ENCODE measurements at regions not wholly inside any gene's neighbourhood (a gene's known extent, or its start where the extent isn't known, plus 50 kb on each side); places are given as distances from the start of the nearest gene placed in this dataset.
"Not testable (repeated sequence)": the region's sequence is repeated elsewhere in the genome, so short reads cannot be mapped to it uniquely, and the experiment has no call there.

DNA sequence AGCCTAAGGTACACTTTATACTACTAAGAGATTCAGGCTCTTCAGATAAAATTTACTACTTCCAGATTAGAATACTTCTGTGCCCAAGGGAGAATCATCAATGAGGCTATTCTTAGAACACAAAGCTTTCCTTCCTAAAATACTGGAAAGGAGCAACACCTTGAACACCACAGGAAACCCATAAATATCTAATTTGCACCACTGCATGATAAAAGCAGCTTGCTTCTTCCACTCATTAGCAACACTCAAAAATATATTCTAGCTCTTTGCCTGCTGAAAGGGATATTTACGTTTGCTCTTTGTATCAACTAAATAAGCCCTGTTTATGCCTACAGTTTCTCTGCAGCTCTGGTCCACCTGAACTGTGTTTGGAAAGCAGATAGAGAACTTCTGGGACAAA is 284.3 kb downstream of the RWDD3 start:
- DNase-seq (ENCODE audit: low spot score): no peak

DNA sequence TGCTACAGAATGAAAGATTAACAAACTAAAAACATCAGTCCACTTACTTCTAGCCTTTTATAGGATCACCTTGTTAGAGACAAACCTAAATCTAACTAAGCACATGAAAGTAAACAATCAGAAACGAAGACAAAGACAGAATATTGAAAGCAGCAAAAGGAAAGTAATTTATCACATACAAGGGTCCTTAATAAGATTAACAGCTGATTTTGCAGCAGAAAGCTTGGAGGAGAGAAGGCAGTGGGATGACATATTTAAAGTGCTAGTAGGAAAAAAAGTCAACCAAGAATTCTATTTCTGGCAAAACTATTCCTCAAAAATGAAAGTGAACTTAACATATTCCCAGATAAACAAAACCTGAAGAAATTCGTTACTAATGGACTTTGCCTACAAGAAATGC is 286.4 kb downstream of the RWDD3 start:
- DNase-seq (ENCODE audit: low spot score): no peak

DNA sequence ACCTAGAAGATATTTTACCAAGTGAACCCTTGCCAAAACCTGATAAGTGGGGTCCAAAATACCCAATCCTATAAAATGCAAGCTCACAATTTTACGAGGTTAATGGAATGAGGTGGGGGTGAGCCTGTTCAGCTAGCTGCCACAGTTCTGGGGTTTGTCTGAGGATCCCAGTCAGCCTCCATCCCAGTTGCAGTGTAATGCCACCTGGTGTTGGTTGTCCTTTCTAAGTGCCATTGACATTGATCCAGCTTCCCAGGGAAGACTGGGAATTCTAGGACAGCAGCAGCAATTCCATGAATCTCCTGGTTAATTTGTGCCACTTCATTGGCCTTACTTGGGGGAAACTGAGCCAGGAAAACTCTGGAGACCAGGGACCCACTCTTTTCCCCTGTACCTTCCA is 298.3 kb downstream of the RWDD3 start:
- DNase-seq (ENCODE audit: low spot score): no peak

DNA sequence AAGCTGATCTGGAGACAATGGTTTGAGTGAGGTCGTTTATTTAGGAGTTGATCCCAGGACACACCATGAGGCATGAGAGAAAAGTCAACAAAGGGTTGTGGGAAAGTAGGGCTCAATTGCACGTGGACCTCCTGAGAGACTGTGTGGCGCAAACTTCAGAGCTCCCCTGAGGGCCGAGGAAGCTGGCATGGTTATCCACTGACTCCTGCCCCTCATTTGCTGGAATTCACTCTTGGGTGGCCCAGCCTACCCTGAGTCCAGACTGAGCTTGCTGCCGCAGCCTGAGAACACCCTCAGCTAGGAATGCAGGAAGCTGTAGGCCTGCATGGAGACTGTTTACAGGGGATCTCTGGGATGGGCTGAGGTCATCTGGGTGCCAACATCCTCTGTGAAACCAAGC is 301.0 kb downstream of the RWDD3 start:
- DNase-seq (ENCODE audit: low spot score): no peak

DNA sequence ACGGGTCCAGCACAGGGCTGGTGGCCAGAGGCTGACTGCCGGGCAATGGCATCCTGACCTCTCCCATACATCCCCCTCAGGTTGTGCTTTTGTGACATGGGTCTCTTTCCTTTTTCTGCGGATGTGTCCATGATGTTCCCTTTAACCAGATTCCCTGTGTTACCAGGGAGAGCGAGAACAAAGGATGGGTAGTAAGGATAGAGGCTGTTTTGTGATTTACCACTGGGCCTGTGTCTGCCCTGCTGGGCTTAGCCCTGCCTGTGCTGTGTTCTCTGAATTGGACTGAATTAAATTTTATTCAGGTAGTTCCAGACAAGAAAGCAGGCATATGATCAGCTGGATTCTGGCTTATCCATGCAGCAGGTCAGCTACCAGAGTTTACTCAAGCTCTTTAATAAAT is 301.6 kb downstream of the RWDD3 start:
- DNase-seq (ENCODE audit: low spot score): no peak

DNA sequence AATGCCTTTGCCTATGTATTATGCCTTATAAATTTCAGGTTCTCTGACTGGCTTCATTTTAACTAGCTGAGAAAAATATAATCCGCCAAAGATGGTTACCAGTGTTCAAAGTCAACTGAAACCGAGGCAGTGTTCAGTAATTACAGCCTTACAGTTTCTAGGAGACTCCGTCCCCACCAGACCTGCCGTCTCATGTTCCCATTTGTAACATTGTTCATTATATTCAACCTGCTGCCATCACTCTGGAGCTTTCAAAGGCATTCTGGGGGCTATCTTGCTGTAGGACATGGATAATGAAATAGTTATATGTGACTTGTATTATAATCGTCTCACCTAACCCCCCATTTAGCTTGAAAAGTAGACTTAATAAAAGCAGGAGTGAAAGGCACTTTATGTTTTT is 302.5 kb downstream of the RWDD3 start:
- no peak for DNase-seq (ENCODE audit: low spot score)

DNA sequence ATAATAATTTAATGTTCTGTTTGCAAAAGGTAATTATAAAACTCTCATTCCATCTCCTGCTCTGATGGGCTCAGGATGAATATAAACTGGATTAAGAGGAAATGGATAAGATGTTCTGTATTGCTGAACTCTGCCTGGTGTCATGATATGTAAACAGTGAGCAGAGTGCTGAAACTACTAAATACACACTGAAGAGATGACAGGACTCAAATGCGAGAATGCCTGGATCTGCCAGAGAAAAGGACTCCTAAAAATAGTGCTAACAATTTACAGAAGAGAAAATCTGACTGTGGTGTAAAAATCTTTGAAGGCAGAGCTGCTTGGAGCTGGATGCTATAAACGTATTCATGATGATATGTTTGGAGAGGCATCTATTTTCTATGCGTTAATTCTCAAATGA is 303.2 kb downstream of the RWDD3 start:
- DNase-seq (ENCODE audit: low spot score): no peak

DNA sequence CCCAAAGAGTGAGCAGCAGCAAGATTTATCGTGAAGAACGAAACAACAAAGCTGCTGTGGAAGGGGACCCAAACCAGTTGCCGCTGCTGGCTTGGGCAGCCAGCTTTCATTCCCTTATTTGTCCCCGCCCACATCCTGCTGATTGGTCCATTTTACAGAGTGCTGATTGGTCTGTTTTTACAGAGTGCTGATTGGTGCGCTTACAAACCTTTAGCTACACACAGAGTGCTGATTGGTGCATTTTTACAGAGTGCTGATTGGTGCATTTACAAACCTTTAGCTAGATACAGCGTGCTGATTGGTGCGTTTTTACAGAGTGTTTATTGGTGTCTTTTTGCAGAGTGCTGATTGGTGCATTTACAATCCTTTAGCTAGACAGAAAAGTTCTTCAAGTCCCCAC is 304.2 kb downstream of the RWDD3 start:
- DNase-seq (ENCODE audit: low spot score): not testable (repeated sequence)

DNA sequence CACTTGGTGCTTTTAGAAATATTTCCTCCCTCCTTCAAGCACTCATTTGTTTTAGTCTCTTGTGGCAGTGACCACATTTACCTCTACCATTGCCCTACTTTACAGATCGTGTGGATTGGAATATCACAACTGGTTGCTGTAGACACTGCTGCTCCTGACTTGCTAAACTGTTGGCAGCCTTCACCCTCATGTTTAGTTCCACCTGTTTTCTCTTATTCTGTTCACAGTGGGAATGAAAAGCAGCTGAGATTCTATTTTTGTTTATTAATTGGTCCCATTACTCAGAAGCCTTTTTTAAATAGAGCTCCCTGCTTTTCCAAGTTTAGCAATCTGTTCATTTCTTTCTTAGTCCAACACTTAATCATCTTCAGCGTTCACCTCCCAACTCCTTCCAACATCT is 308.9 kb downstream of the RWDD3 start:
- no peak for DNase-seq (ENCODE audit: low spot score)

DNA sequence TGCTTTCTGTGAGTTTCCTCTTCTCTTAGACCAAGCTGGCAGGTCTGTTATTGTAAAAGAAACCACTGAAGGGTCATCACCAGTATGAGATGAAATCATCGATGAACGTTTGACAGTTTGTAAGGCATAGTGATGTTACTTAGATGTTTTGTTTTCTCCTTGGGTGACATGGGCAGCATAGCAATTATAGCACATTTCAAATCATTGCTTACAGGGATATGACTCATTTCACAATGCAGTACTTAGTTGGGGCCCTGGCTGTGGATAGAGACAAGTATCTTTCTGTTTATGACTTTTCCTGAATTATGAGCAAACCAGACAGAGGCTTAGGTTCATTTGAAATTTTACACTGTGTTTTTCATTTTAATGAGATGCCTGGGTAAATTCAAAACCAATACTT is 313.0 kb downstream of the RWDD3 start:
- DNase-seq (ENCODE audit: low spot score): no peak

DNA sequence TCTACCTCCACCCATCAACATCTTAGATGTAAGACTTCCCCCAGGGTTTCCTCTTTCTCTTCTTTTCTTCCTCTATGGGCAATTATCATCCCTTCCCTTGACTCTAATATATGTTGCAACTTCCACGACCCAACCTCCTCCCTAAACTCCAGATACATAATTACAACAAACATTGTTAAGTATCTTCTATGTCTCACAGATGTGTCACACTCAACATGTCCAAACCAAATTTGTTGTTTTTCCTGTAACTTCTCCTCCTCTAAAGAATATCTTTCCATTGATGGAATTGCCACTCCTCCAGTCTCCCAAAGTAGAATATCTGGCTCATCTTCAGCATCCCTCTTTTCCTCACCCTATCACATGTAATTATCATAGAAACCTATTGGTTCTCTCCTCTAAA is 314.2 kb downstream of the RWDD3 start:
- no peak for DNase-seq (ENCODE audit: low spot score)

DNA sequence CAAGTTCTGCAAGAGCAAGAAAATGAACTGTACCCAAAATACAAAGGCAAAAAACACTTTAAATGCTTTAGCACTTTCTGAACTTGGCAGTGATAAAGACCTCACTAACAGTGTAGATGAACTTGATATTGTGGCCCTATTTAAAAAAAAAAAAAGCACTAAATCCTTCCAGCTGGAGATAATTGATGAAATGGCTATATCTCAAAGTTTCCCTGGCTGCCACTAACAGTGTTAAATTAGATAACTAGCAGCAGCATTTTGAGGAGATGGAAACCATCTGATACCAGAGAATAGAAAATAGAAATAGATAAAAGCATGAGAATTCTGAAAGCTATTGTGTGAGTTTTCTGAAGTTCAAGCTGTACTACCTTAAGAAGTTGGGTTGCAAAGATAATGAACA is 317.2 kb downstream of the RWDD3 start:
- no peak for DNase-seq (ENCODE audit: low spot score)

DNA sequence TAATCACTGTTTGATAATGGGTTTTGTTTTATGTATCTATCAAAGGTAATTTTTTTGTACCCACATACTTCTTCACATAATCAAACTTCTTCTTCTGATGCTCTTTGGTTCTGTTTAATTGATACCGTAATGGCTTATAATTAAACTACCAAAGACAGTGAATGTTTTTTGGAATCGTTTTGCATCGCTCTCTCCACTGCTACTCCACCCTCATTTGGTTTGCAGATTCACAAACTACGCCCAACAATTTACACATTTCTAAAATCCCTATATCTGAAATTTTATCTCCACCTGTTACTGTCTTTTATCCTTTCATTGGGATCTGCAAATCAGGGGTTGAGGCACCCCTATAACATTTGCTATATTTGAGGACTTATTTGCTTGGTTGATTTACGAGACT is 319.6 kb downstream of the RWDD3 start:
- no peak for DNase-seq (ENCODE audit: low spot score)

DNA sequence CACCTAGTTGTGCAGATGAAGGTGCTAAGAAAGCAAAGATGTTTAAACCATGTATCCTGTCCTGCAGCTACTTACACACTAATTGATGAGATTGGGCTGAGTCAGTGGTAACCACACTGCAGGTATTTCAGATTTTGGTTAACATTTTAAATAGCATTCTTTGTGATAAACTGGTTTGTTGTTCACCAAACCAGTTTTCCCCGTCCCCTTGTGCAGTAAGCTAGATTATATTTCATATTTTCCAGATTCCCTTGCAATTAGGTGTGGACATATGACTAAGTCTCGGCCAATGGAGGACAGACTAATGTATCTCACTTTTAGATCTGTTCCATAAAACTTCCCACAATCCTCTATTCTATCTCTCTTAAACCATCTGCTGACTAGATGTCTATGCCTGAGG is 320.4 kb downstream of the RWDD3 start:
- no peak for DNase-seq (ENCODE audit: low spot score)

DNA sequence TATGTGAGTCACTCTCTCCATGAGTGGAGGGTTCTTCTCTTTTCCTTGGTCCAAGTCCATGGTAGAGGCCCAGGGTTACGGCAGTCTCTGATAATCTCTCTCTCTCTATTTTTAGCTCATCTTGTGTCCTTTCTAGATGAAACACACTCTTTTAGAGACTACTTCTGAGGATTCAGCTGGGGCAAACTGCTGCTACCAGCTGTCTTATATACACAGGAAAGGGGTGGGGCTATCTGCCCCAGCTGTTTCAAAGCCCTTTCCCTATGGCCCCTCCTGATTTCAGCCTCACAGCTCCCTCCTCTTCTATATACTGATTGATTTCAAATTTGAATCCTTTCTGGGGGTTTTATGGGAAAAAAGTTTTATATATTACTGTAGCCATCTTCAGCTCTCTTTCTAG is 324.8 kb downstream of the RWDD3 start:
- DNase-seq (ENCODE audit: low spot score): no peak

DNA sequence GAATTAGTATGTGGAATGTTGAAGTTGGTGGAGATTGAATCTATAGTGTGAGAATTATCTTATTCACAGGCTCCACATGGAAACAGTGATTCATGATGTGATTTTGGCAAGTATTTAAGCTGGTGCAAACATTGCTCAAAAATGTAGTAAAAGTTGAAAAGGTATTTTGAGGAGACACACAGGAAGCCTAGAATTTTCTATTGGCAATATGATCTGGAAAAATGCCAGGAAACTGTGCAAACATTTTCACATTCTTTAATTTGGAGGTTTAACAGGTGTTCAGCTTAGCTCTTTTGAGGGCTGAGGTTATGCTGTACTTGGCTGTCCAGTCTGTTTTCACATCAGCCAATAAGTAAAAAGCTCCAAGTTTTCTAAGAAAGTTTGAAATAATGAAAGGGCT is 327.3 kb downstream of the RWDD3 start:
- no peak for DNase-seq (ENCODE audit: low spot score)

DNA sequence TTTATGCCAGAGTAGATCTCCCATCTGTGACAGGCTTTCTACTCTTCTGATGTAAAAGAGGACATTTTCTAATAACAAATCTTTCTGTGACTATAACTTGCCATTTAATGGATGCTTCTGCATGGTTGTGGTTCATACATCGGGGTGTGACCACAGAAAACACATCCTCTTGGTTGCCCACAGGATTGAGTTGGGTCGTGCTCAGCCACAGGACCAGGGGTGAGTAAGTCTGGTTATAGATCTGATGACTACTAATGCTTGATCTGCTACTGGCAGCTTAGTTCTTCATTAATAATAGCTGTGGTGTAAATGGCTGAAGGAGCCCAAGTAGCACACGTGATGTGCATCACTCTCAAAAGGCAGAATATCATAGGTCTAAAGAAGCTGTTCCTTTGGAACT is 328.2 kb downstream of the RWDD3 start:
- DNase-seq (ENCODE audit: low spot score): no peak

DNA sequence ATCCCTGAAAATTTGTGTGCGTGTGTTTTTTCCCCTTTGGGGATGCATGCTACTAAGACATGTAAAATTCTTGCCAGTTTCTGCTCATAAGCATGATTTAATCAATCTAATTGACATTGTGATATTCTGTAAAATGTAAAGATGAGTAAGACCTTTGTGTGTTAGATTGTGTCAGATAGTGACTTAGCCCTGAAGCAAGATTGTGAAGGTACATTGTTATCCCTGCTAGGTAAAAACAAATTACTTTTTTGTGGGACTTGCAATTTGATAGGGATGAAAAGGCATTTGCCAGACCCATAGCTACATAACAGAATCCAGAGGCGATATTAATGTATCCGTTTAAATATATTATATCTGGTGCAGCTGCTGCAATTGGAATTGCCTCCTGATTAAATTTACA is 338.0 kb downstream of the RWDD3 start:
- no peak for DNase-seq (ENCODE audit: low spot score)

DNA sequence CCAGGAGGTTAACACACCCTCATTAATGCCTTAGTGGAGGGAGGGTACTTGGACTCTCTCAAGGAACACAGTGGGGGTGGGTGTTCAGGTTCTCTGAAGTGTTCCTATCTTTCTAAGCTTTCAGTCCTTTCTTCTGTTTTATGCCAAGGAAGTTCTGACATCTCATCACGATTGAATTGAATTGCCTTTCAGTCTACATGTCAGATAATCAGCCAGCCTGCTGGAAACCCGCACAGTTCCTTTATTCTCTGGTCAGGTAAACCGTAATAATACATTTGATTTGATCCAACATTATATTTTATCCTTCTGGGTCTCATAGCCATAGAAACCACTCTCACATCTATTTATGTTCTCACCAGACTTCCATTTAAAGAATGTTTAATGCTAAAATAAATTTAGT is 339.0 kb downstream of the RWDD3 start:
- DNase-seq (ENCODE audit: low spot score): no peak

DNA sequence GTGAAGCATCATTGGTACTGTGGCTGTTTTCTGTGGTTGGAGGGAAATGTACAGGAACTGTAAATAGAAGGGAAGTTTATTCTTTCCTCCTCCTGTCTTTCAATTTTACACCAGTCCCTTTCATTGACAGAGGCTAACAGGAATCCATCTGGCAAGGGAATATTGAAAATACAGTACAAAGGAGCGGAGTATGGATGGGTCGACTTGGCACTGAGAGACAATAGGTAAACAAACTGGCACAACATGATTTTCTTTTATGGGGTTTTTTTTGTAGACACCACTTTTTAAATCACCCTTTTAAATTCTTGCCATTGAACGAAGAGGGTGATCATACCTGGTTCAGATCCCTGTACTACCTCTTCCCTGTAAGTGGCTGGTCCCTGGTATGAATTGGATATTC is 341.3 kb downstream of the RWDD3 start:
- no peak for DNase-seq (ENCODE audit: low spot score)

DNA sequence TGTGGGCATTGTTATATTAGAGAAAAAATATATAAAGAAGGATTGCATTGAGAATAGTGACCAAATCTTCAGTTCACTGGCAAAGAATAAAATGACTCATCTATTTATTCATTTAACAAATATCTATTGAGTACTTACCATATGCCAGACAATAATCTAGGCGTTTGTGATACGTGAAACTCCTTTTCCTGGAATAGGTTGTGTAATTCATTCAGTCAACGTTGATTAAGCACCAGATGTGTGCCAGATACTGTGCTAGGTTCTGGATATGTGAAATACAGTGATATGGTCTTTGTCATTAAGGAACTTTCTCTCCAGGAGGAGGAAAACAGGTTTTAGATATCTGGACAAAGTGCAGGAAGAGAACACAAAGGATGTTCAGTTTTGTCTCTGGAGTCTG is 344.5 kb downstream of the RWDD3 start:
- DNase-seq (ENCODE audit: low spot score): peak; percentile 39

DNA sequence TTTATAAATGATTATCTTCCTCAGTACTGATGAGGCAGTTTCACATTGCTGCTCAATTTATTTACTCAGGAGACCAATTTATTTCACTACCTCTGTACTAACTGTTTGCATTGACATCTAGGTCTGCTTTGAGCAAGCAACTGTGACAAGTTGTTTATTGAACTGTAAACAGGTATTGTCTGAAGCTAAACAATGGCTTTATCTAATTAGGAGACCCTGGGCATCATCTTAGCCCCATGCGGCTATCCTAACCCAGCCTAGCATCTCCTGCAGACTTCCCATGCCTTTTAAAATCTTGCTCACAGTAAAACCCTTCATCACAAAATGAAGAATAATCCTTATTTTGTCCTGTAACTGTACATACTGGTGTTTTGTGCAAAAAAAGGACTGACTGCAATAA is 348.2 kb downstream of the RWDD3 start:
- no peak for DNase-seq (ENCODE audit: low spot score)

DNA sequence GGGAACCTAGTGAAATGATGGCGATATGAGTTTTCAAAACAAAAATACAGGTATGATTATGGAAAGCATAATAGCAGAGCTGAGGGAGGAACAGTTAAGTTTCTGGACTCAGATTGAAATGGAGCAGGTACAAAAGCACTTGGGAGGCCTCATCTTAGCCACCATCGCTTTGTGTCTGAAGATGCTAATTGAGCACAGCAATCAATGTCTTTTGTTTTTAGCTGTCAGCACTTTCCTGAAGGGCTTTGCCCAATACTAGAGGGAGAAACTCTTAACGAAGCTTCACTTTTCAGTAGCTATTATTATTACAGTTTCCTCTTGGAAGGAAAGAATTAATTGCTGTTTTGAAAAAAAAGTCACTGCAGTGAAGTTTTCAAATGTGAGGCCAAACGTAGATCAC is 348.7 kb downstream of the RWDD3 start:
- no peak for DNase-seq (ENCODE audit: low spot score)

DNA sequence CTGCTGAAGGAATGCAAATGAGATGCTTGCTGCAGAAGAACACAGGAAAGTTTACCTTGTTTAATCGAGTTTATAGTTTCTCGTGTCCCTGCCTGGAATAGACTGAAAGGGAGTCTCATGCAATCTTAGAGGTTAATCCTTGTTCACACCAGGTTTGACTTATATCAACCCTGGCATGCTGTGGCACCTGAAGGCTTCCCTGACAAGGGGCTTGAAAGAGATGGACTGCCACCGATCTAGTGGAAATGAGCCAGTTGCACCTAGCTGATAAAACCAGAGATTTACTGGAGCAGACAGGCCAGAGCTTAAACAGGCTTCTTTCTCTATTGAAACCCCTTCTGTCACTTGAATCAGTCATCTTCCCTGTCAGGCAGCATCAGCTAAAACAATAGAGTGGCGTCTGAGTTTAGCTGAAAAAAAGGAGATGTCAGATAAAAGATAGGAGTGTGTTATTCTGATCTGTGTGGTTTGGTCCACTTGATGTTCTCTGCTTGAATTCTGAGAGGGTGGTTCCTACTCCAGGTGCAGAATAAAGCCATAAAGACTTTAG is 349.7 kb downstream of the RWDD3 start:
- peak; percentile 71 for DNase-seq (ENCODE audit: low spot score)

DNA sequence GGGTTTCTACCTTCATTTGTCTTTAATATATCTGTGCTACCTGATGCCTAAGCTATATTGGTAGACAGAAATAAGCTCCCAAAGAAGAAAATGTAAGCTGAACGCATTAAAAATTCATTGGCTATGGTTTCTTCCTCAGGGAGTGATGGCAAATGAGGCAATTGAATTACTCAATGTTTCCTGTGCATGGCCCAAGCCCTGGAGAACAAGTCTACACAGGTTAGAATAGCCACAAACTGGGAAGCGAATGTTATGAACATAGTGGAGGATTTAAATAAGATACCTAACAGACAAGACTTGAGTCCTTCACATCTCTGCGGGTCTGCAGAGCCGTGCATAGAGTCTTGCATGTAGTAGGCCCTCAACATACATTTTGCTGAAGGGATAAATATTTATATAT is 350.3 kb downstream of the RWDD3 start:
- no peak for DNase-seq (ENCODE audit: low spot score)

Measured in SK-N-DZ (cell line).